ENCODE measurements at regions not wholly inside any gene's neighbourhood (a gene's known extent, or its start where the extent isn't known, plus 50 kb on each side); places are given as distances from the start of the nearest gene placed in this dataset.

GRCh38 chr5:167453246-167454030 lies 838.0 kb upstream of the WWC1 start:
- TF ChIP-seq CTCF (IDR thresholded peaks at IDR 0.05; ENCODE audit: insufficient read depth, low read length, poor library complexity, severe bottlenecking): no peak
- Histone ChIP-seq H3K27me3 (replicated peaks; ENCODE audit: control insufficient read depth, insufficient read depth, low read length) (no peaks in the 10 kb centered on the region), H3K4me3 (replicated peaks; ENCODE audit: low read depth, low read length) (no peak overlapping the region), H3K36me3 (ENCODE audit: control insufficient read depth, insufficient read depth, low read length) (no peaks in the 10 kb centered on the region)
- DNase-seq (ENCODE audit: extremely low read depth, insufficient read length): no peak

GRCh38 chr5:167458412-167458811 lies 833.0 kb upstream of the WWC1 start:
- no peak for TF ChIP-seq CTCF (IDR thresholded peaks at IDR 0.05; ENCODE audit: insufficient read depth, low read length, poor library complexity, severe bottlenecking)
- DNase-seq (ENCODE audit: extremely low read depth, insufficient read length): no peak
- Histone ChIP-seq H3K27me3 (replicated peaks; ENCODE audit: control insufficient read depth, insufficient read depth, low read length) (no peaks in the 10 kb centered on the region), H3K4me3 (replicated peaks; ENCODE audit: low read depth, low read length) (no peak overlapping the region), H3K36me3 (ENCODE audit: control insufficient read depth, insufficient read depth, low read length) (no peaks in the 10 kb centered on the region)

GRCh38 chr5:167460449-167461020 lies 830.9 kb upstream of the WWC1 start:
- H3K4me3 ChIP-seq (replicated peaks; ENCODE audit: low read depth, low read length): no peak overlapping the region
- TF ChIP-seq CTCF (IDR thresholded peaks at IDR 0.05; ENCODE audit: insufficient read depth, low read length, poor library complexity, severe bottlenecking): no peak
- DNase-seq (ENCODE audit: extremely low read depth, insufficient read length): peak; percentile 29

GRCh38 chr5:167463939-167464338 lies 827.5 kb upstream of the WWC1 start:
- H3K36me3 ChIP-seq (ENCODE audit: control insufficient read depth, insufficient read depth, low read length): no peaks in the 10 kb centered on the region
- TF ChIP-seq CTCF (IDR thresholded peaks at IDR 0.05; ENCODE audit: insufficient read depth, low read length, poor library complexity, severe bottlenecking): no peak
- no peak for DNase-seq (ENCODE audit: extremely low read depth, insufficient read length)
- H3K27me3 ChIP-seq (replicated peaks; ENCODE audit: control insufficient read depth, insufficient read depth, low read length): no peaks in the 10 kb centered on the region
- no peak overlapping the region for H3K4me3 ChIP-seq (replicated peaks; ENCODE audit: low read depth, low read length)

More at GRCh38 chr5:167460449-167461020, 830.9 kb upstream of the WWC1 start:
- Histone ChIP-seq H3K36me3 (ENCODE audit: control insufficient read depth, insufficient read depth, low read length) (no peaks in the 10 kb centered on the region), H3K27me3 (replicated peaks; ENCODE audit: control insufficient read depth, insufficient read depth, low read length) (no peaks in the 10 kb centered on the region)

- H3K27me3 ChIP-seq (replicated peaks; ENCODE audit: control insufficient read depth, insufficient read depth, low read length): no peaks in the 10 kb centered on the region
- DNase-seq (ENCODE audit: extremely low read depth, insufficient read length): no peak
- H3K4me3 ChIP-seq (replicated peaks; ENCODE audit: low read depth, low read length): no peak overlapping the region
- TF ChIP-seq CTCF (IDR thresholded peaks at IDR 0.05; ENCODE audit: insufficient read depth, low read length, poor library complexity, severe bottlenecking): no peak
- H3K36me3 ChIP-seq (ENCODE audit: control insufficient read depth, insufficient read depth, low read length): no peaks in the 10 kb centered on the region
Measured at GRCh38 chr5:167466992-167467391, 824.5 kb upstream of the WWC1 start.
